Right cardiac atrium (tissue), 5 donors: ENCODE measurements at regions not wholly inside any gene's neighbourhood (a gene's known extent, or its start where the extent isn't known, plus 50 kb on each side); places are given as distances from the start of the nearest gene placed in this dataset.
A peak's percentile ranks its signal among the peaks of the same experiment; 100 is the strongest.
"Not testable (repeated sequence)": the region's sequence is repeated elsewhere in the genome, so short reads cannot be mapped to it uniquely, and the experiment has no call there.

Experiments
- ATAC-seq, 2 donors: fragments of 200-7000 bp; cut with Tn5 transposase; one replicate each; pipeline versions ENCODE4 v1.8.0 to v1.9.1; 2020; ENCODE audit warnings: moderate library complexity in 2 of 2, mild to moderate bottlenecking in 1 of 2
- DNase-seq, 3 donors: peaks; one replicate each; pipeline ENCODE4 v3.0.0-alpha.2; 2020
- H3K27ac ChIP-seq: one replicate; pipeline ENCODE4 v1.5.1; 2013; ENCODE audit warnings: mild to moderate bottlenecking, low read length, control low read depth, moderate library complexity
- H3K27me3 ChIP-seq: one replicate; pipeline ENCODE4 v1.6.1; 2013; ENCODE audit not compliant: control insufficient read depth, insufficient read depth
- H3K4me1 ChIP-seq: one replicate; pipeline ENCODE4 v1.6.1; 2013; ENCODE audit warnings: low read length; ENCODE audit not compliant: control insufficient read depth, insufficient read depth
- H3K4me3 ChIP-seq: one replicate; pipeline ENCODE4 v1.5.1; 2013; ENCODE audit warnings: low read length, control low read depth
- H3K9me3 ChIP-seq: one replicate; pipeline ENCODE4 v1.6.1; 2013; ENCODE audit warnings: low read length; ENCODE audit not compliant: control insufficient read depth
- WGBS: extraction: QIAGEN DNeasy Blood & Tissue Kit; methylation state at CpG from one replicate; pipeline ENCODE4 v1.1.7; 2013; 5-methylcytosine and 5-hydroxymethylcytosine counted together
- intact Hi-C, 4 donors: fragments of 100-400 bp; cut with DNase I; formaldehyde crosslinking; loops; one replicate each; pipeline versions ENCODE4 v1.11.0 to v1.14.0; 2022 to 2023
- donor health status: healthy with polysubstance abuse.
- donor health status: DM: no; HTN: yes; CAD: no.
- donor health status: DM: no; HTN: no; CAD: no.
- donor health status: DM: no; HTN: yes; CAD: no; lungs with severe emphysema.
- donor health status: DM: yes; HTN: yes; CAD: no.

- WGBS: 98% methylated on average over 5 of the region's 8 CpGs
Observed at GRCh38 chr2:111271647-111272304, 151.1 kb downstream of the BCL2L11 start.

GRCh38 chr2:111273007-111273406 lies 152.3 kb downstream of the BCL2L11 start:
- H3K27ac ChIP-seq, H3K4me3 ChIP-seq, H3K9me3 ChIP-seq, H3K4me1 ChIP-seq, ATAC-seq, intact Hi-C loops, DNase-seq, H3K27me3 ChIP-seq: not testable (repeated sequence)
- WGBS: 54% methylated on average over 3 of the region's 7 CpGs

More at GRCh38 chr2:111271647-111272304, 151.1 kb downstream of the BCL2L11 start:
- H3K9me3 ChIP-seq, intact Hi-C loops, H3K4me1 ChIP-seq, H3K4me3 ChIP-seq, H3K27ac ChIP-seq, DNase-seq, H3K27me3 ChIP-seq, ATAC-seq: not testable (repeated sequence)

- 49% methylated on average over 13 of the region's 15 CpGs for WGBS
- DNase-seq: peak in 2 of 3 donors; percentile 46 to 58
- peak; percentile 76 to 83 for ATAC-seq
- H3K27me3 ChIP-seq, H3K27ac ChIP-seq, H3K9me3 ChIP-seq, intact Hi-C loops, H3K4me1 ChIP-seq, H3K4me3 ChIP-seq: not testable (repeated sequence)
Observed at GRCh38 chr2:111275047-111275853, 154.5 kb downstream of the BCL2L11 start.

GRCh38 chr2:111275854-111276171 lies 155.1 kb downstream of the BCL2L11 start:
- H3K9me3 ChIP-seq, intact Hi-C loops, H3K27ac ChIP-seq, H3K4me1 ChIP-seq, DNase-seq, H3K27me3 ChIP-seq, H3K4me3 ChIP-seq: not testable (repeated sequence)
- 72% methylated on average over 2 of the region's 3 CpGs for WGBS
- peak in 1 of 2 donors; percentile 10 for ATAC-seq

- intact Hi-C loops: not testable (repeated sequence)
Observed at GRCh38 chr2:111278133-111278532, 157.4 kb downstream of the BCL2L11 start.

DNA sequence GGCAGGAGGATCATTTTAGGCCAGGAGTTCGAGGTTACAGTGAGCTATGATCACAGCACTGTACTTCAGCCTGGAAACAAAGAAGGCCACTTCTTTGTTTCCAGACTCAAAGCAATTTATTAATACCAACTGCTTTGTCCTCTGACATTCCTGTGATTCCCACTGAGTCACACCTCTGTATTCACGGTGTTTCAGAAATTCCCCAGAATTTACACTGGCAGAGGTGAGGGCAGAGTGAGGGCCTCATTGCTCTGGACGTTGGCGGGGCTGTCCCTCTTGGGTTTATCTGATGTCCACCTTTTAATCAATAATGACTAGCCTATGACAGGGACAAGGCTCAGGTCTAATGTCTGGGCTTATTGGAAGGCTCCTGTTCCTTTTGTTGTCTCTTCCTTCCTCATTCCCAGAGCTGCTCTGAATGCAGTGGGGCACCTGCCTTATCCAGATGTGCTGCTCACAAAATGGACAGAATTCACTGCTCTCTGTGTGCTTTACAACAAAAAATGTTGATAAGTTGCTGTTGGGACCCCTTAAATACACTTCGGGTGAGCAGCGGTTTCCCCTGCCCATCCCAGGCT lies 160.1 kb downstream of the BCL2L11 start:
- ATAC-seq, H3K27me3 ChIP-seq, H3K4me3 ChIP-seq, H3K27ac ChIP-seq, intact Hi-C loops, H3K9me3 ChIP-seq, DNase-seq, H3K4me1 ChIP-seq: not testable (repeated sequence)
- WGBS: 97% methylated on average over 2 of the region's 6 CpGs

More at GRCh38 chr2:111278133-111278532, 157.4 kb downstream of the BCL2L11 start:
- ATAC-seq, H3K27ac ChIP-seq, H3K4me3 ChIP-seq, H3K27me3 ChIP-seq, H3K4me1 ChIP-seq, DNase-seq, H3K9me3 ChIP-seq: not testable (repeated sequence)
- 85% methylated on average over 3 of the region's 3 CpGs for WGBS

GRCh38 chr2:111282162-111282561 lies 161.4 kb downstream of the BCL2L11 start:
- intact Hi-C loops, H3K27ac ChIP-seq, H3K9me3 ChIP-seq, H3K4me1 ChIP-seq, ATAC-seq, DNase-seq, H3K4me3 ChIP-seq, H3K27me3 ChIP-seq: not testable (repeated sequence)
- no CpG with 5 or more reads among the region's 5 CpGs for WGBS

- H3K9me3 ChIP-seq, DNase-seq, H3K4me3 ChIP-seq, H3K27ac ChIP-seq, H3K4me1 ChIP-seq, intact Hi-C loops, H3K27me3 ChIP-seq: not testable (repeated sequence)
- WGBS: 70% methylated on average over 7 of the region's 9 CpGs
- ATAC-seq: peak in 1 of 2 donors; percentile 26
Observed at GRCh38 chr2:111287646-111288568, 167.2 kb downstream of the BCL2L11 start.

DNA sequence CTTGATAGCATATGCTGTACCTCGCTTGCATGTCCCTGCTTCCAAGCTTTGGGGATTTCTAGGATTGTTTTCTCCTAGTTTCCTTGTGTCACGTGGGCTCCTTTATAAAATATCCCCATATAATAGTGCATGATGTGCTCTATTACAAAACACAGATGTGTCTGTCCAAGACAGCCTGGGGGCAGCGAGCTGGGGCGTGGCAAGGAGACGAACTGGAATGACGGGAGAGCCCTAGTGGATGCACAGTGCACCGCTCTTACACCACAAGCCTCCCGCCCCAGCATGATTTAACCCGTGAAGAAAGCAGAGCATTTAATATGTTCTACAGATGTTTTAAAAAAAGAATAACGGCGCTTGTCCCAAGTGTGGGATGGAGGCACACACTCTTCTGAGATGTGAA lies 169.7 kb downstream of the BCL2L11 start:
- intact Hi-C loops, H3K4me1 ChIP-seq, H3K27ac ChIP-seq, DNase-seq, H3K4me3 ChIP-seq, H3K27me3 ChIP-seq, H3K9me3 ChIP-seq, ATAC-seq: not testable (repeated sequence)
- 96% methylated on average over 10 of the region's 11 CpGs for WGBS

GRCh38 chr2:111291566-111291965 lies 170.9 kb downstream of the BCL2L11 start:
- H3K27me3 ChIP-seq, ATAC-seq, H3K27ac ChIP-seq, intact Hi-C loops, H3K4me1 ChIP-seq, H3K9me3 ChIP-seq, H3K4me3 ChIP-seq, DNase-seq: not testable (repeated sequence)
- 98% methylated on average over 5 of the region's 6 CpGs for WGBS
